ENCODE measurements at regions not wholly inside any gene's neighbourhood (a gene's known extent, or its start where the extent isn't known, plus 50 kb on each side); places are given as distances from the start of the nearest gene placed in this dataset.
"Not testable (repeated sequence)": the region's sequence is repeated elsewhere in the genome, so short reads cannot be mapped to it uniquely, and the experiment has no call there.

DNA sequence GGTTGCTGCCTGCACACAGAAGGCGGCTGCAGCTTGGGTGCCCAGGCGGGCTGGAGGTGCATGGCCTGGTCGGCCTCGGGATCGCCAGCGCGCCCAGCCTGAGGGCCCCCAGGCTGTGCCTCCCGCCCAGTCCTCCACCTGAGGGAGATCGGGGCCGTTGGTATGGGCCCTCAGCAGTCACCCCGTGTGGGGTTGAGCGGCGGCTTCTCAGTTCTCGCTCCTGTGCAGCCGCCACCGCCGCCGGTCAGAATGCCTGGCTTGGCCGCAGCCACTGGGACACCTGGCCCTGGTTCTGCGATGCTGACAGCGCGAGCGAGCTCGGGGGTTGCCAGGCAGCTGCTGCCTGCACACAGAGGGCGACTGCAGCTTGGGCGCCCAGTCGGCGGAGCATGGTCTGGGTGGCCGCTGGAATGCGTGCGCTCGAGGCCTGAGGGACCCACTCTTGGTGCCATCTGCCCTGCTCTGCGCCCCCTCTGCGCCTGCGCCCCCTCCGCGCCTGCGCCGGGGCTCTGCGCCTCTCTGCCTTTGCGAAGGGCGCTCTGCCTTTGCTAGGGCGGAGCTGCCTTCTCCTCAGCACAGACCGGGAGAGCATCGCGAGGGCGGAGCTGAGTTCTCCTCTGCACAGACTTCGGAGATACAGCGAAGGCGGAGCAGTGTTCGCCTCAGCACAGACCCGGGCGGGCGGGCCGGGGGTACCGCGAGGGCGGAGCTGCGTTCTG, 84.6 kb upstream of the ZNG1F start:
- peak; percentile 59 to 65 for DNase-seq (ENCODE audit: low read depth in 2 of 2)

DNA sequence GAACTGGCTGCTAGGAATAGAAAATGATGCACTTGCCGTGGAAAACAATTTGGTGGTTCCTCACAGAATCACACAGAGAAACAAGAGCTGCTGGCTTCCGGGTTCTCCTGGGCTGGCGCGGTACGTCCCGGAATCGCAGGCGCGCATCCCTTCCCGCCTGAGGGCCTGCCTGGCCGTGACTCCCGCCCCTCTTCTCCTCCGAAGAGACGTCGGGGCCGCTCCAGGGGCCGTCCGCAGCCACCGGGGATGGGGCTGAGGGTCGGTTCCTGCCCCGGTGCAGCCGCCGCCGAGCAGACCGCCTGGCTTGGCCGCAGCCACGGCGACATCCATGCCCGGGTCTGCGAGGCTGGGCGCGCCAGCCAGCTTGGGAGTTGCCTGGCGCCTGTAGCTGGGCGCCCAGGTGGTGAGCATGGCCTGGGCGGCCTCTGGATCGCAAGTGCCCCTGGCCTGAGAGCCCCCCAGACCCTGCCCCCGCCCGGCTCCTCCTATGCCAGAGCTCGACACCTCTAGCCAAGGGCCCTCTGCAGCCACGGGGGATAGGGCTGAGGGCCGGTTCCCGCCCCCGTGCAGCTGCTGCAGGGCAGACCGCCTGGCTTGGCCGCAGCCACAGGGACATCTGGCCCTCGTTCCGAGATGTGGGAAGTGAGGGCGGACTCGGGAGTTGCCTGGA, 83.9 kb upstream of the ZNG1F start:
- peak in 1 of 2 donors; percentile 8 for DNase-seq (ENCODE audit: low read depth in 2 of 2)

DNA sequence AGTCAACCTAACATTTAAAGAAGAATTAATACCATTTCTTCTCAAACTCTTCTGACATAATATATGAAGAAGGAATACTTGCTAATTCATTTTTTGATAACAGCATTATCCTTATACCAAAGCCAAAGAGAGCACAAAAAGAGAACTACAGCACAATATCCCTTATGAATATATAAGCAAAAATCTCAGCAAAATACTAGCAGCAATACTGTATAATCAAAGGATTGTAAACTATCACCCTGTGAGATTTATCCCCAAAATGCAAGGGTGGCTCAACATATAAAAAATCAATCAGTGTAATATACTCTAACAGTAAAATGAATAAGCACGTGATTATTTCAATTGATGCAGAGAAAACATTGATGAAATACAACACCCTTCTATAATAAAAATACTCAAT, 81.9 kb upstream of the ZNG1F start:
- DNase-seq (ENCODE audit: low read depth in 2 of 2) = not testable (repeated sequence)

DNA sequence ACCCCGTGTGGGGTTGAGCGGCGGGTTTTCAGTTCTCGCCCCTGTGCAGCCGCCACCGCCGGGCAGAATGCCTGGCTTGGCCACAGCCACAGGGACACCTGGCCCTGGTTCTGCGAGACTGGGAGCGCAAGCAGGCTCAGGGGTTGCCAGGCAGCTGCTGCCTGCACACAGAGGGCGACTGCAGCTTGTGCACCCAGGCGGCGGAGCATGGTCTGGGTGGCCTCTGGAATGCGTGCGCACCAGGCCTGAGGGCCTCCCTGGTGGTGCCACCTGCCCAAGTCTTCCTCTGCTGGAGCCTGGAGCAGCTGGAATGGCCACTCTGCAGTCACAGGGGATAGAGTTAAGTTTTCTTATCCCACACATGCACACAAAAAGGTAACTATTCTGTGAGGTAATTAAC, 80.4 kb upstream of the ZNG1F start:
- not testable (repeated sequence) for DNase-seq (ENCODE audit: low read depth in 2 of 2)

DNA sequence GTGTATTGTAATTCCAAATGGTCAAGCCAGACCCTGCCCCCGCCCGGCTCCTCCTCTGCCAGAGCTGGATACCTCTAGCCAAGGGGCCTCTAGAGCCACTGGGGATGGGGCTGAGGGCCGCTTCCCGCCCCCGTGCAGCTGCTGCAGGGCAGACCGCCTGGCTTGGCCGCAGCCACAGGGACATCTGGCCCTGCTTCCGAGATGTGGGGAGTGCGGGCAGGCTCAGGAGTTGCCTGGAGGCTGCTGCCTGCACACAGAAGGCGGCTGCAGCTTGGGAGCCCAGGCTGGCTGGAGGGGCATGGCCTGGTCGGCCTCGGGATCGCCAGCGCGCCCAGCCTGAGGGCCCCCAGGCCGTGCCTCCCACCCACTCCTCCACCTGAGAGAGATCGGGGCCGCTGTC, 79.9 kb upstream of the ZNG1F start:
- not testable (repeated sequence) for DNase-seq (ENCODE audit: low read depth in 2 of 2)

DNA sequence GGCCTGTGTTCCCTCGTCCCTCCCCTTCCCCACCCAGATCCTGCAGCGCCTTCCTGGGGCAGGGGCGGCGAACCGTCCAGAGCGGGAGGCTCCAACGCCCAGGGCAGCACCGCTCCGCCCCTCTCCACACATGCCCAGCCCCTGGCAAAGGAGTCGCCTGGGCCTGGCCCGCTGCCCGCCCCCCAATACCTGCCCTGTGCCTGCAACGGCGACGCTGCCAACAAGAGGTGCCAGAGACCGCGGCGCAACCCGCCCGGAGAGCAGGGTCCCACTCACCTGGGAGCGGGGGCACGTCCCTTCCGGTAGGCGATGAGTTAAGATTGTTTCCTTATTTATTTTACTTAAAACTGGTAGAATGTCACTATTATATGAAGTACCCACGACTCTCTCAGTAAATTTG, 77.5 kb upstream of the ZNG1F start:
- DNase-seq (ENCODE audit: low read depth in 2 of 2) = not testable (repeated sequence)

DNA sequence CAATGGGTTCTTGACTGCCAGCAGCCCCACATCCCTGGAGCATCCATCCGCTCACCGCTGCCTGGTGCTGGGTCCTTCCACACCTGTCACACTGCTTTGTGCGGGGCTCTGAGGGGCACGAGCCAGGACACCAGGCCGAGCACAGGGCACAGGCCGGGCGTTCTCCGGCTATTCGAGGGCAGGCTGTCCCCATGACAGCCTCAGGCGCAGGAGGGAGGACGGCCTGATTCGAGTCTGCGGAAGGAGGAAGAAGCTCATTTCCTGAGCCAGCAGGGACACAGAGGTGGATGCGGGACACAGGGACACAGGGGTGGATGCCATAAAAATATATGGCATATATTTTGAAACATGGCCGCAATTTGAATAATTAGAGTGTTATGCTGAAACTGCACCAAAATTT, 76.9 kb upstream of the ZNG1F start:
- DNase-seq (ENCODE audit: low read depth in 2 of 2) = not testable (repeated sequence)

DNA sequence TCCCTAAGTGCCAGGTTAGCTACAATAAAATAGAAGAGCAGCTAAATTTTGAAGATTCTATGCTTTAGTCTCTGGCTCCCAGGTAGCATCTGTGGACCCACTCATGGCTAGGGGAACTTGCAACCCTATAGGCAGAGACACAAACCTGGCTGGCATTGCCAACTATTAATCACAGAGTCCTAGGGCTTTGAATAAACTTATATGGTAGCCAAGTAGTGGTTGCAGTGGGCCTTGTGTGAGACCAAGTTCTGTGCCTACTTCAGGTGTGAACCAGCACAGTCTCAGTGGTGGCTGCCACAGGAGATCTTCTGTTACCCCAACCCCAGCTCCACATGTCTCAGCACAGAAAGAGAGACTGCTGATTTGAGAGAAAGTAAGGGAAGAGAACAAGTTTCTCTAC, 62.9 kb upstream of the ZNG1F start:
- DNase-seq (ENCODE audit: low read depth in 2 of 2) = not testable (repeated sequence)

DNA sequence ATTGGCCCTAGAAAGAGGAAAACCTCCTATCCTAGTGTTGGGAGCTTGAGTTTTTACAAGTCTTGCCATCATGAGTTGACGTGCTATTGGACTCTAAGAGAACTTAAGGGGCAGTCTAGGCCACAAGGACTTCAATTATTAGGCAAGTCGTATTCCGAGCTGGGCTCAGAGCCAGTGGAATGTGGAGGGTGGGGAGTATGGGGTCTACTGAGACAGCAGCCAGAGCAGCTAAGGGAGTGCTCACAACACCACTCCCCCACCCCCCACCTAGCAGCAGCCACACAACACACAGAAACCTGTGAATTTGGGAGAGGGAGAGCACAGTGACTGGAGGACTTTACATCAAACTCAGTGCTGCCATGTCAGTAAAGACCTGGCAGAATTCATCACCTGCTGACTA, 62.0 kb upstream of the ZNG1F start:
- DNase-seq (ENCODE audit: low read depth in 2 of 2) = not testable (repeated sequence)

DNA sequence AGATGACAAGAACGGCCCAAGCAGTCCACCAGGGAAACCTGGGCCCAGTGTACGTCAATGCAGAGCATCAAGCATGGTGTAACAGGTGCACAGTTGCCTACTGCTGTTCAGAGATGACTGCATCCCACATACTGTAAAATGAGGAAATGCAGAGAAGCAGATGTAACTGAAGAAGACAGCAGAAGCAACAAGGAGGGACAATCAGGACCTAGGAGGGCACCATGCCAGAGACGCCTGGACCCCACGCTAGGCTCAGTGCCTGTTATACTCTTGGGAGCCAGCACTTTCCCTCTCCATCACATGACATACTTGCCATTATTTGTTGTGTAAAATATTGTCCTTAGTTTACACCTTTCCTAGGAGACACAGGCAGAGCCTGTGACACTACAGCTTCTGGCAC, 57.6 kb upstream of the ZNG1F start:
- not testable (repeated sequence) for DNase-seq (ENCODE audit: low read depth in 2 of 2)
